ENCODE measurements at regions not wholly inside any gene's neighbourhood (a gene's known extent, or its start where the extent isn't known, plus 50 kb on each side); places are given as distances from the start of the nearest gene placed in this dataset.

DNA sequence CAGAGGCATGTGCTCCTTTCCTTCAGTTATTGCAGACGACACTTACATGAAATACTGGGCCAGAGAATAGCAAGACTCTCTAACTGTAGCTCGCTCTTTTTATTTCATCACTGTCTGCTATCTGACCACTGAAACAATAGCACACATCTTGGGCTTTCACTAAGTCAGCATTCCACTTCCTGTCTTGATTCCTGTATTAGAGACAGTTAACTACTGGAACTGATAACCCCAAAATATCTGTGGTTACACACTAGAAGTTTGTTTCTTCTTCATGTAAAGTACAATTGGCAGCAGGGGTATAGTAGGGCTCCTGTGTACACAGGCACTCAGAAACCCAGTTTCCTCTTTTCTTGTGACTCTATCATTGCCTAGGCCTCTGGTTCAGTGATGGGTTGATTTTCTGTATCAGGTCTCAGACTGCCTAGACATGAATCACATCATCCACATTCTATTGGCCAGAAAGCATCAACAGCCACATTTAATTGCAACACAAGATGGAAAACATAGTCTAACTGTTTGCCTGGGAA, 230.2 kb upstream of the CD96 start (continued):
- TF ChIP-seq, protein P1, sequence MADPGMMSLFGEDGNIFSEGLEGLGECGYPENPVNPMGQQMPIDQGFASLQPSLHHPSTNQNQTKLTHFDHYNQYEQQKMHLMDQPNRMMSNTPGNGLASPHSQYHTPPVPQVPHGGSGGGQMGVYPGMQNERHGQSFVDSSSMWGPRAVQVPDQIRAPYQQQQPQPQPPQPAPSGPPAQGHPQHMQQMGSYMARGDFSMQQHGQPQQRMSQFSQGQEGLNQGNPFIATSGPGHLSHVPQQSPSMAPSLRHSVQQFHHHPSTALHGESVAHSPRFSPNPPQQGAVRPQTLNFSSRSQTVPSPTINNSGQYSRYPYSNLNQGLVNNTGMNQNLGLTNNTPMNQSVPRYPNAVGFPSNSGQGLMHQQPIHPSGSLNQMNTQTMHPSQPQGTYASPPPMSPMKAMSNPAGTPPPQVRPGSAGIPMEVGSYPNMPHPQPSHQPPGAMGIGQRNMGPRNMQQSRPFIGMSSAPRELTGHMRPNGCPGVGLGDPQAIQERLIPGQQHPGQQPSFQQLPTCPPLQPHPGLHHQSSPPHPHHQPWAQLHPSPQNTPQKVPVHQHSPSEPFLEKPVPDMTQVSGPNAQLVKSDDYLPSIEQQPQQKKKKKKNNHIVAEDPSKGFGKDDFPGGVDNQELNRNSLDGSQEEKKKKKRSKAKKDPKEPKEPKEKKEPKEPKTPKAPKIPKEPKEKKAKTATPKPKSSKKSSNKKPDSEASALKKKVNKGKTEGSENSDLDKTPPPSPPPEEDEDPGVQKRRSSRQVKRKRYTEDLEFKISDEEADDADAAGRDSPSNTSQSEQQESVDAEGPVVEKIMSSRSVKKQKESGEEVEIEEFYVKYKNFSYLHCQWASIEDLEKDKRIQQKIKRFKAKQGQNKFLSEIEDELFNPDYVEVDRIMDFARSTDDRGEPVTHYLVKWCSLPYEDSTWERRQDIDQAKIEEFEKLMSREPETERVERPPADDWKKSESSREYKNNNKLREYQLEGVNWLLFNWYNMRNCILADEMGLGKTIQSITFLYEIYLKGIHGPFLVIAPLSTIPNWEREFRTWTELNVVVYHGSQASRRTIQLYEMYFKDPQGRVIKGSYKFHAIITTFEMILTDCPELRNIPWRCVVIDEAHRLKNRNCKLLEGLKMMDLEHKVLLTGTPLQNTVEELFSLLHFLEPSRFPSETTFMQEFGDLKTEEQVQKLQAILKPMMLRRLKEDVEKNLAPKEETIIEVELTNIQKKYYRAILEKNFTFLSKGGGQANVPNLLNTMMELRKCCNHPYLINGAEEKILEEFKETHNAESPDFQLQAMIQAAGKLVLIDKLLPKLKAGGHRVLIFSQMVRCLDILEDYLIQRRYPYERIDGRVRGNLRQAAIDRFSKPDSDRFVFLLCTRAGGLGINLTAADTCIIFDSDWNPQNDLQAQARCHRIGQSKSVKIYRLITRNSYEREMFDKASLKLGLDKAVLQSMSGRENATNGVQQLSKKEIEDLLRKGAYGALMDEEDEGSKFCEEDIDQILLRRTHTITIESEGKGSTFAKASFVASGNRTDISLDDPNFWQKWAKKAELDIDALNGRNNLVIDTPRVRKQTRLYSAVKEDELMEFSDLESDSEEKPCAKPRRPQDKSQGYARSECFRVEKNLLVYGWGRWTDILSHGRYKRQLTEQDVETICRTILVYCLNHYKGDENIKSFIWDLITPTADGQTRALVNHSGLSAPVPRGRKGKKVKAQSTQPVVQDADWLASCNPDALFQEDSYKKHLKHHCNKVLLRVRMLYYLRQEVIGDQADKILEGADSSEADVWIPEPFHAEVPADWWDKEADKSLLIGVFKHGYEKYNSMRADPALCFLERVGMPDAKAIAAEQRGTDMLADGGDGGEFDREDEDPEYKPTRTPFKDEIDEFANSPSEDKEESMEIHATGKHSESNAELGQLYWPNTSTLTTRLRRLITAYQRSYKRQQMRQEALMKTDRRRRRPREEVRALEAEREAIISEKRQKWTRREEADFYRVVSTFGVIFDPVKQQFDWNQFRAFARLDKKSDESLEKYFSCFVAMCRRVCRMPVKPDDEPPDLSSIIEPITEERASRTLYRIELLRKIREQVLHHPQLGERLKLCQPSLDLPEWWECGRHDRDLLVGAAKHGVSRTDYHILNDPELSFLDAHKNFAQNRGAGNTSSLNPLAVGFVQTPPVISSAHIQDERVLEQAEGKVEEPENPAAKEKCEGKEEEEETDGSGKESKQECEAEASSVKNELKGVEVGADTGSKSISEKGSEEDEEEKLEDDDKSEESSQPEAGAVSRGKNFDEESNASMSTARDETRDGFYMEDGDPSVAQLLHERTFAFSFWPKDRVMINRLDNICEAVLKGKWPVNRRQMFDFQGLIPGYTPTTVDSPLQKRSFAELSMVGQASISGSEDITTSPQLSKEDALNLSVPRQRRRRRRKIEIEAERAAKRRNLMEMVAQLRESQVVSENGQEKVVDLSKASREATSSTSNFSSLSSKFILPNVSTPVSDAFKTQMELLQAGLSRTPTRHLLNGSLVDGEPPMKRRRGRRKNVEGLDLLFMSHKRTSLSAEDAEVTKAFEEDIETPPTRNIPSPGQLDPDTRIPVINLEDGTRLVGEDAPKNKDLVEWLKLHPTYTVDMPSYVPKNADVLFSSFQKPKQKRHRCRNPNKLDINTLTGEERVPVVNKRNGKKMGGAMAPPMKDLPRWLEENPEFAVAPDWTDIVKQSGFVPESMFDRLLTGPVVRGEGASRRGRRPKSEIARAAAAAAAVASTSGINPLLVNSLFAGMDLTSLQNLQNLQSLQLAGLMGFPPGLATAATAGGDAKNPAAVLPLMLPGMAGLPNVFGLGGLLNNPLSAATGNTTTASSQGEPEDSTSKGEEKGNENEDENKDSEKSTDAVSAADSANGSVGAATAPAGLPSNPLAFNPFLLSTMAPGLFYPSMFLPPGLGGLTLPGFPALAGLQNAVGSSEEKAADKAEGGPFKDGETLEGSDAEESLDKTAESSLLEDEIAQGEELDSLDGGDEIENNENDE (IDR thresholded peaks at IDR 0.05; ENCODE audit: insufficient replicate concordance, low read length), result no peak
- TF ChIP-seq TBP (IDR thresholded peaks at IDR 0.05; ENCODE audit: low read depth, low read length) (no peak), POU5F1 (IDR thresholded peaks at IDR 0.05; ENCODE audit: low read depth, low read length) (no peak), RNF2 (IDR thresholded peaks at IDR 0.05; ENCODE audit: borderline replicate concordance, low read depth, low read length, missing control alignments, poor library complexity, severe bottlenecking) (no peak), NRF1 (IDR thresholded peaks at IDR 0.05; ENCODE audit: low read depth, low read length) (no peak), NANOG (IDR thresholded peaks at IDR 0.05; ENCODE audit: insufficient read depth, low read depth, low read length, poor library complexity, severe bottlenecking) (no peak), KDM5A (IDR thresholded peaks at IDR 0.05; ENCODE audit: low read length) (no peak), CBX8 (IDR thresholded peaks at IDR 0.05; ENCODE audit: borderline replicate concordance, low read depth, low read length) (no peak), SP2 (IDR thresholded peaks at IDR 0.05; ENCODE audit: low read length) (no peak), CREB1 (IDR thresholded peaks at IDR 0.05) (no peak), CEBPB (IDR thresholded peaks at IDR 0.05; ENCODE audit: low read depth, low read length) (no peak), EP300 (IDR thresholded peaks at IDR 0.05; ENCODE audit: borderline replicate concordance in 1 of 2, low read depth in 2 of 2, low read length in 2 of 2) (no peak)

Measured in H1 (cell line).